ENCODE measurements at regions not wholly inside any gene's neighbourhood (a gene's known extent, or its start where the extent isn't known, plus 50 kb on each side); places are given as distances from the start of the nearest gene placed in this dataset.

DNA sequence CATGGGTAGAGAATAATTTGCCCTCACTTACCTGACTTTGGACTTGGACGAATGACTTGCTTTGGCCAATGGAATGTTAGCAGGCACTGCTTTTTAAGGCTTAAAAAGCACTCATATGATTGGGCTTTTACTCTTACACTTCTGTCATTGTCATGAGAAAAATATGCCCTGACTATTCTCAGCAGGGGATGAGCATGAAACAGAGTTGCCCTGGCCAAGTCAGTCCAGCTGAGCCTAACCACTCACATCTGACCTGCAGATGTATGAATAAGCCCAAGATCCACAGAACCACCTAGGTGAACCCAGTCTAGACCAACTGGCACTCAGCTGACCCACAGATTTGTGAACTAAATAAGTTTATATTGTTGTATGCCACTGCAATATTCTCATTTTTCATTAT lies 573.5 kb downstream of the TNS3 start:
- intact Hi-C loops (cut with DNase I): no loop called here
- DNase-seq: no peak

DNA sequence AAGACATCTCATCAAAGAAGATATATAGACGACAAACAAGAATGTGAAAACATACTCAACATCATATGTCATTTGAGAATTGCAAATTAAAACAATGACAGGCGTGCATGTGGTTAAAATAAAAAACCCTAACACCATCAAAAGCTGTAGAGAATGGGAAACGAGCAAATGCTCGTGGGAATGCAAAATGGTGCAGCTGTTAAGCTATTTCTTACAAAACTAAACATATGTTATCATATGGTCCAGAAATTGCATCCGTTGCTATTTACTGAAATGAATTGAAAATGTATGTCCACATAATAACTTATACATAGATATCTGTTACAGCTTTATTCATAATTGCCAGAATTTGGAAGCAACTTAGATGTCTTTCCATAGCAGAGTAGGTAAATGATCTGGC lies 574.4 kb downstream of the TNS3 start:
- DNase-seq: no peak
- intact Hi-C loops (cut with DNase I): no loop called here

DNA sequence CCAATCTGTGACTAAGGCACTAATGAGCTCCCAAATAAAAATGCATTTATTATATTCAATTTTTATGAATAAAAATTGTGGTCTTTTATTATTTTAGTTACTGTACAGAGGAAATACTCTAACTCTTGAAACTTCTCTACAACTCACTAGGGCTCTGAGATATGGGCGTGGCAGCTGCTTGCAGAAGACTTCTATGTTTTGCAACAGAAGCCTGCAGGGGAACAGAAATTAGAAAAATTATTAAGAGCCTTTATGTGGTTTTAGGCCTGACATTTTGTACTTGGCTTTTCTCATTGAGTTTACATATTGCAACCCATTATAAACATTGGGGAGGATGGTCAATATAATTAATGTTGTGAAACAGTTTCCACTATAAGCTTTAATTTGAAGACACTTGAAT lies 581.4 kb downstream of the TNS3 start:
- no peak for DNase-seq
- intact Hi-C loops (cut with DNase I): no loop called here

DNA sequence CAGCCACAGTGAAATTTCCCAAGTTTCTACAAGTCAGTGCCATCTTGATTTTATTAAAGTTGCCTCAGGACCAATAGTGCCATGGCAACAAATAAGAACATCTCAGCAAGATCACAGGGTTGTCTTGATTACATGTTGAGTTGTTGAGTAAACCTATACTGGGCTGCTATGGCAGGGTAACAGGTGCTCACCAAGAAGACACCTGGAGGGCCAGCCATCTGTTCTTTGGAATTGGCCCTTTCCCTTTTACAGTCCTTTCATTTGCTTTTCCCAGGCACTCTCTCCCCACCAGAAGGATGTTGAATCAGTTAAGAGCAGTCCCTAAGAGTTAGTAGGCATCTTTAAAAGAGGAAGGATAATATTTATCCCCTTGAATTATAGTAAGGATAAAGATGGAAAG lies 582.0 kb downstream of the TNS3 start:
- no peak for DNase-seq
- intact Hi-C loops (cut with DNase I): no loop called here

DNA sequence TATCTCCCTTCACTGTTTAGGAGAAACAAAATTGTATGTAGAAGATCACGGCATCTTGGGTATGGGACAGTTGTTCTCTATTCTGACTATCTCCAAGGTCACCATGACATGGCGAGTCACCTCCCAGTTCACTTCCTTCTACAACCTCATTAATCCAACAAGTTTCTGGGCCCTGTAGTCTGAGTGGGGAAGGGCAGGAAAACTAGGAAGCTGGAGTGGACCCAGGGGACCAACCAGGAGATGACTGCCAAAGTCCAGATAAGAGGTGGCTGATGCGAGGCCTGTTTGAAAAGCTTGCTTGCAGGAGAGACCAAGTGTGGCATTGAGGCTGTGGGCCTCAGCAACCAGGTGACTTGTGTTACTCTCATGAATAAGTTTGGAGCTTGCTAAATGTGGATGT lies 584.9 kb downstream of the TNS3 start:
- intact Hi-C loops (cut with DNase I): no loop called here
- no peak for DNase-seq

DNA sequence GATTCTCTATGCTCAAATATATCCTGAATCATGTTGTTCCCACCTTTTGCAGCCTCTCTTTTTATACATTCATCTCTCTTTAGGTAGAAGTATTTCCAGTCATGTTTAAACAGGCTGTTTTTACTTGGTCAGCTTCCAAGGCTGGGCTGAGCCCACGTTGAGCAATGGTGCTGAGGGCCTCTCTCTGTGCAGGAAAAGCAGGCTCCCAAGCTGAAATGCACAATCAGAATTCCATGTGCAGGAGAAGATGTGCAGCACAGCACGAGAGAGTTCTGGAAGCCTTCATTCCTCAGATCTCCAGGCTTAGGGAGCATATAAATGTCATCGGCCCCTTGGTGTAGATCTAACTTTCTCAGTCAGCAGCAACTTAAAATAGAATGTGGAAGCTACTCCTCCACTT lies 588.5 kb downstream of the TNS3 start:
- DNase-seq: no peak
- intact Hi-C loops (cut with DNase I): no loop called here

DNA sequence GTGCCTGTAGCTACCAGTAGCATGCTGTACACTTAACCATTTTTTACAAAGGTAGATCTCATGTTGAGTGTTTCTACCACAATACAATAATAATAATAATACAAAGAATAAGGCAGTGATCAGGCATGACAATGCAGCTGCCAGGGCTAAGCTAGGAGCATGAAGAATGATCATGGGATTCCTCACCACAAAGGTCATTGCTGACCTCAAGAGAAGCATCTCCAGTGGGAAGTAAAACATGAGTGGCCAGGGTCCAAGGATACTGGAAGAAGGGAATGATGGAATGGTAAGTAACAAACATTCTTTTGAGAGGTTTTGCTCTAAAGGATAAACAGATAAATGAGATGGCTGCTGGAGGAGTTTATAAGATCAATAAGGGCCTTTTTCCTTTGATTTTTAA lies 591.1 kb downstream of the TNS3 start:
- intact Hi-C loops (cut with DNase I): no loop called here

DNA sequence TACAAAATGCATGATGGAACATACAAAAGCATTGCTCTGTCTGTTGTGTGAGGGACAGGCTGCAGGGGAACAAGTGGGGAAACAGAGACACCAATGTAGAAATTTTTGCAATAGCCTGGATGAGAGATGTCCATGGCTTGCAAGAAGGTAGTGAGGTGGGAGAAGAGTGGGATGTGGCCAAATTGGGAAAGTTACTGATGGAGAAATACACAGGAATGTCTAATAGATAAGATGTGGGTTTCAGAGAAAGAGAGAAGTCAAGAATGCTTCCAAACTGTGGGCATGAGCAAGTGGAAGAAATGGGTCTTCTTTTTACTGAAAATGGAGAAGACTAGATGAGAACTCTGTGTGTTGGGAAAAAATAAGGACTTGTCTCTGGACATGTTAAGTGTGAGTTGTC lies 592.7 kb downstream of the TNS3 start:
- intact Hi-C loops (cut with DNase I): no loop called here
- DNase-seq: no peak

More for the DNA sequence above, 591.1 kb downstream of the TNS3 start:
- DNase-seq: no peak

DNA sequence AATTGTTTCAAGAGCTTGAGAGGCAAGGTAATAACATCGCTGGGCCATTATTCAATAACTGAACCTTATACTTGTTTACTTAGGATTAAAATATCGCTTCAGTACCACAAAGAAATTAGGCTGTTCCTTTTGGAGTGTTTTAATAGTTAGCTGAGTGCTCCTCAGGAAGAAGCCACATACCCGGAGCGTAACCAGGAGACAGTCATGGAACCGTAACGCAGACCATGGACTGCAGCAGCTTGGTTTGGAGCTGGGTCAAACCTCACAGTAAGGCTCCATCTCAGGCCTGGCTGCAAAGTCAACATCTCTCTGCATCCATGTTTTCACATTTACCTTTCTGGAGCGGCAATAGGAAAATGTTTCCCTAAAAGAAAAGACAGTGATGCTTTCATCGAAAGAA lies 599.0 kb downstream of the TNS3 start:
- intact Hi-C loops (cut with DNase I): no loop called here
- peak in 1 of 10 donors; percentile 49 for DNase-seq

DNA sequence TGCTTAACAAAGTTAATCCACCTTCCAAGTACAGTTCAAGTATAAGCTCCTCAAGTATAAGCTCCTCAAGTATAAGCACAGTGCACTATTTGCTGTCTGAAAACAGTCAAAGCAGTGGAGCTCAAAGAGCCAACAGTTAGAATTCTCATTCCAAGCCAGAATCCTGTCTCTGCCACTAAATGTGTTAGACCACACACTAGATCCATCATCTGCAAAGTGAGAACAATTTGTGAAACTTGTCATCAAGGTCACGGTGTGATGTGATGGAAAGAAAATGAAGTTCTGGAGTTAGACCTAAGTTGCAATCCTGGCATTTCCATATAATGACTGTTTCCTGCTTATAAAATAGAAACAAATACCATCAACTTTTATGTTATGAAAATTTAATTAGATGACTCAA lies 602.5 kb downstream of the TNS3 start:
- DNase-seq: no peak
- intact Hi-C loops (cut with DNase I): no loop called here

DNA sequence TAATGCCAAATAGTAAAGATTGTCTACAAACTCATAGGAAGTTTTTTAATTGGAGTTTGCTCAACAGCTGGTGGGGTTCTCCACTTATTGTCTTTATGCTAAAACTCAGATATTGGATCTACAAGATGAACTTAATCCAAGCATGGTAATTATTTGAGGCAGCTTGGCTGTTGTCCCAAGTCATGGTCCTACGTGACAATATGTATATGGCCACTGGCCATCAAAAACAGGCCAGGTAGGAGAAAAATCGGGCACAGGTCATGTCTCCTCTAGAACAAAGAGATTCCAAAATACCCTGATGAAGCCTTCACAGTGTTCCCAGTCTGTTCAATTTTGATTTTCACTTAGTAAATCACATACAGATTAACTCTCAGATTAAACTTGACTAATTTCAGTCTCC lies 606.4 kb downstream of the TNS3 start:
- intact Hi-C loops (cut with DNase I): no loop called here
- no peak for DNase-seq

DNA sequence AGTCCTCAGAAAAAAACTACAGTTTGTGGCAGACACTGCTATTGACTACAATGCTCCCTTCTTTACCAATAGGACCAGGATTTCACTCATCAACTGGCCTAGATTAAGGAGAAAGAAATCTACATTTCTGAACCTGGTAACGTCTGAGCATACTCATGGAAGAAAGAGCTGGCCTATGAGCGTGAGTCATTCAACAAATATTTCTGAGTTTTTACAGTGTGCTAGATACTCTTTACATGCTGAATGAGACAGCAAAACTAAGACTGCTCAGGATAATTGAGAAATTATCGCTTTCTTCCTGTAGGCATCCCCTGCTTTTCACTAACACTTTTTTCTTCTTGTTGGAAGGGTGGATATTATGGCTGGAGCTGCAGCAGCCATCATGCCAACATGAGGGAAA lies 609.7 kb downstream of the TNS3 start:
- intact Hi-C loops (cut with DNase I): no loop called here
- DNase-seq: no peak

DNA sequence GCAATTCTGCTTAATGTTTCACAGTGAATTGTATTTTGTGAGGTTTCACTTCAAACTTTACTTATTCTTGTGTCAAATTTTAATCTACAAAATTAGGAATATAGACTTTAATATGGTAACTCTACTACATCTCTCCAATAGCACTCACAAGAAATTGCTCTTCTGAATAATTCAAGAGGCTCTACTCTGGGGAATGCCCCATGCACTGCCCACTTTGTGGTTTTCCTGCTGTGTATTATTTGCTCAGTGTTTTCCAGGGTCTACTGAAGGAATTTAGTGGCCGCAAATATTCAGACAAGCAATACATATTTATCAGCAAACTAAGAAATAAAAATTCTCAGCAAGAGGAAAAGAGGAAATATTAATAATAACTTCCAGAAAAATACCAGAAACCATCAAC lies 611.4 kb downstream of the TNS3 start:
- intact Hi-C loops (cut with DNase I): no loop called here
- DNase-seq: no peak

DNA sequence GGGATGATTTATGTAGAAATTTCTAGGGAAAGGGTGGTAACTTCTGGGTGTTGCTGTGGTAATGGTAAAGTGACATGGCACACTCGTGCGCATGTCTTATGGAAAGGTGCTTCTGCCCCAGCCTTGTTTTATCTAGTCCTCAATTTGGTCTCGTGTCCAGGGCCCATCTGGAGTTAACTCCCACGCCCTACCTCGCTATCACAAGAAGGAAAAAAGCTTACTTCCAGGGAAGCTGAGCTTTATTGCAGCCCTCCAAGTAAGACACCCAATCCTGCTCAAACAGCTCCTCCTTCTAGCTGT lies 611.8 kb downstream of the TNS3 start:
- DNase-seq: peak in 2 of 10 donors; percentile 22 to 59
- intact Hi-C loops (cut with DNase I): no loop called here

DNA sequence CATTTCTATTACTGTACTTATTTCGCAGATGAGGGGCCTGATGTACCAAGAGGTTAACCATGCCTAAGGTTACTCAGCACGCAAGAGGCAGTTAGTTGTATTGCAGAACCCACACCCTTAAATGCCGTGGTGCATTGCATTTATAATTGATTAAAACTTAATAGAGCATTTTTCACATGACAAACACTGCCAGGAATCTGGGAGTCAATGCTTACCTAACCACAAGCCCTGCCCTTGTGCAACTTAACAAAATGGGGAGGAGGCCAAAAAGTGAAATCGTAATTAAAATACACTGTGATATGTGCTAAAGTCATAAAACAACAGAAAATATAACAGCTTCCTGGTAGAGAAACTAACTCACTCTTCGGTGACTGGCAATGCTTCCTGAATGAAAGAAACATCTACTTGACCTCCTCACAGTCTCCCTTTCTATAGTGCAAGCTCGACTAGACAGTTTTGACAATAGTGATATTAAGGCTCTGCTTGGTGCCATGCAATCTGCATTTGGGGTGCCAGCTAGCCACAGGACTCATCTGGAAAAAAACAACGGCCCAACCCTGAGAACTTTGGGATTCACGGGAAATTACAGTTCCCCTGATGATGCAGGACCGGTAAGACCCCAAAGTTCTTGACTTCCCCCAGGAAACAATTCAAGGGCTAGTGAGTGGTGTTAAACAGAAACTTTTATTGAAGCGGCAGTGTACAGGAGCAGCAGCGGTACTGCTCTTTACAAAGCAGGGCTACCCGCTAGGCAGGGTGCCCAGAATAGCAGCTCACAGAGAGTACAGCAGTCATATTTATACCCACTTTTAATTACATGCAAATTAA lies 612.4 kb downstream of the TNS3 start:
- intact Hi-C loops (cut with DNase I): no loop called here
- peak in 1 of 10 donors; percentile 9 for DNase-seq

DNA sequence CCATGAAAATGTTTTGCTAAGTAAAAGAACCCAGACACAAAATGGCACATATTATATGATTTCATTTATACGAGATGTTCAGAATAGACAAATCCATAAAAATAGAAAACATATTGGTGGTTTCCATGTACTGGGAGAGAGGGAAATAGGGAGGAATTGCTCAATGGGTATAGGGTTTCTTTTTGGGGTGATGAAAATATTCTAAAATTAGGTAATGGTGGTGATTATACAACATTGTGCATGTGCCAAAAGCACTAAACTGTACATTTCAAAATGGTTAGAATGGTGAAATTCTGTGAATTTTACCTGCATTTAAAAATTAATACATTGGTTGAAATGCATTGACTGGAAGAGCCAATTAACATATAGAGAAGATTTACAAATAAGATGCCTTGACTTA lies 613.9 kb downstream of the TNS3 start:
- intact Hi-C loops (cut with DNase I): no loop called here
- no peak for DNase-seq

DNA sequence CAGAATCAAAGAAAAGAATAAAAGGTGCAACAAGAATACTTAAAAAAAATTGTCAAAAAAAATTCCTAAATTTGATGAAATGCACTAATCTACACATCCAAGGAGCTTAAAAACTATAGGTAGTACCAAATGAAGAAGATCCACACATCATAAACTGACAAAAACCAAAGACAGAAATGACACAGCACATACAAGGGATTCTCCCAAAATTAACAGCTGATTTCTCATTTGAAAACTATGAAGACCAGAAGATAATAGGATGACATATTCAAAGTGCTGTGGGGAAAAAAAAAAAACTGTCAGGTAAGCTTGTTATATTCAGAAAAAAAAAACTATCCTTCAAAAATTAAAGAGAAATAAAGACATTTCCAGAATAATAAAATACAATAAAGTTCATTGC lies 618.2 kb downstream of the TNS3 start:
- intact Hi-C loops (cut with DNase I): no loop called here
- no peak for DNase-seq

DNA sequence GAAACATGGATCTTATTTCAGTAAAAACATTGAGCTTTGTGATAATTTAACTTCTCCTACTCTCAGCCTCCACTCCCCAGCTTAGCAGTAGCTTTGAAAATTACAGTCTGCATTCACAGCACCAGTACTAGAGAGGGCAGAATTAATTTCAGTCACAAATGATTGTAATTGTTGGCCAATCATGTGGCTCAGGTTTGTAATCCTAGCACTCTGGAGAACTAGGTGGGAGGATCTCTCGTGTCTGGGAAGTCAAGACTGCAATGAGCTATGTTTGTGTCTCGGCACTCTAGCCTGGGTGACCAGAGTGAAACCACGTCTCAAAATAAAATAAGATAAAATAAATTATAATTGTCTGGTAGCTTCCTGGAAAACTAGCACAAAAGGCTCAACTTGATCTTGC lies 620.9 kb downstream of the TNS3 start:
- DNase-seq: no peak
- intact Hi-C loops (cut with DNase I): no loop called here

DNA sequence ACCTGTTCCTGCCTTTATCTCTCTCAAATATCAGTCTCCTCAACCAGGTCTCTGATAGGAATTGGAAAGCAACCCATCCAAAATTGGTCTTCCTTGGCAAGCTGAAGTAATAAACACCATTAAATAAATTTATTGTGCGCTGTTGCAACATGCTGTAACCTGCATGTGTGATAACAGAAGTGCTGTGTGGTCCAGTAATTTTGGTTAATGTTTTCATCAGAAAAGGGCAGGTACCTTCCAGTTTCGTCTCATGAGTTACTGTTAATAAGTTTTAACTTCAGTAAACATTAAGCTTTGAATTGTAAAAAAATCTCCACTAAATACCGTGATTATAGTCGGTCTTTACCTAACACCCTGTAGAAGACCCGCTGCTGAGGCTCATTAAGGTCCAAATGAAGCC lies 624.7 kb downstream of the TNS3 start:
- no peak for DNase-seq
- intact Hi-C loops (cut with DNase I): no loop called here

DNA sequence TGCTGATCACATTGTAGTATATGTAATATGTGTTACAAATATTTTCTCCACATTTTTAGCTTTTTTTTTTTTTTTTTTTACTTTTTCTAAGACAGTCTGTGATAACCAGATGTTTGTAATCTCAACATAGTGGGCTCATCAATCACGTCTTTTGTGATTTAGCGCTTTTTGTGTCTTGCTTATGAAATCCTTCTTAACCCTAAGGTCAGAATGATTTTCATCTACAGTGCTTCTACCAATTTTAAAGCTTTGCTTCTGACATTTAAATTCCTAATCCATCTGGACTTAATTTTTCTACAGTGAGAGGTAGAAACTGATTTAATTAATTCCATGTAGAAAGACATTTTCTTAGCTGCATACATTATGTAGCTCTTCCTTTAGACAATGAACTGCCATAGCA lies 626.4 kb downstream of the TNS3 start:
- intact Hi-C loops (cut with DNase I): no loop called here

DNA sequence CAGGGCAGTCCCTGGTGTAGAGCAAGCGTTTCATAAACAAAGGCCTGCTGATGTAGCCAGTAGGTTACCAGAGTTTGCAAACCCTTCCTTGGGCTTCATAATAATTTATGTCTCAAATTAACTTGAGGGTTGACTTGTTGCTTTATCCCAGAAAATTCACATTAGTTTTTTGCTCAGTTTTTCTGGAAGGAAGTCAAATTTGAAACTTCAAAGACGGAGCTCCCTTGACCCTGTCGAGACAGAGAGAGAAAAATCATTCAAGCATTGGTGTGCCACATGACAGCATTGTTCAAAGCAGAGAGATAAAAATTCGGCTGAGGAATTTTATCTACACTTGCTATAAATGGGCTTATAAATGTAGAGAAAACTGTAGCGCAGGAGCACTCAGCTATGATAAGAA lies 627.7 kb downstream of the TNS3 start:
- no peak for DNase-seq
- intact Hi-C loops (cut with DNase I): no loop called here

More for the DNA sequence above, 626.4 kb downstream of the TNS3 start:
- no peak for DNase-seq

DNA sequence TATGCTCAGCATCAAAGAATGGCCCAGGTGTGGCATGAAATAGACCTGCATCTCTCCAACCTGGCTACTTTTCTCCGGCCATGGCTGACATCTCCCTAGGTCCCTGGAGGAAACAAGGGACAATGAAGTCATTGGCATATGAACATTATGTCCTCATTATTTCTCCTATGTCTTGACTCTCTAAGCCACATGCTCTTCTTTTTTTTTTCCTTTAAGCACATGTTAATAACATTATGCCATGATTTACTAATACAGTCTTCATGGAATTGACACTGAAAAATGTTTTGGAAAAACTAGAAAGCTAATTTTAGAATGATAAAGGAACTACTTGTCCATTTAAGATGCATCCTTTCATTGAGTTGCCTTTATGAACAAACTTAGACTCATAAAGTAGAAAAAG lies 628.9 kb downstream of the TNS3 start:
- DNase-seq: no peak
- intact Hi-C loops (cut with DNase I): no loop called here

DNA sequence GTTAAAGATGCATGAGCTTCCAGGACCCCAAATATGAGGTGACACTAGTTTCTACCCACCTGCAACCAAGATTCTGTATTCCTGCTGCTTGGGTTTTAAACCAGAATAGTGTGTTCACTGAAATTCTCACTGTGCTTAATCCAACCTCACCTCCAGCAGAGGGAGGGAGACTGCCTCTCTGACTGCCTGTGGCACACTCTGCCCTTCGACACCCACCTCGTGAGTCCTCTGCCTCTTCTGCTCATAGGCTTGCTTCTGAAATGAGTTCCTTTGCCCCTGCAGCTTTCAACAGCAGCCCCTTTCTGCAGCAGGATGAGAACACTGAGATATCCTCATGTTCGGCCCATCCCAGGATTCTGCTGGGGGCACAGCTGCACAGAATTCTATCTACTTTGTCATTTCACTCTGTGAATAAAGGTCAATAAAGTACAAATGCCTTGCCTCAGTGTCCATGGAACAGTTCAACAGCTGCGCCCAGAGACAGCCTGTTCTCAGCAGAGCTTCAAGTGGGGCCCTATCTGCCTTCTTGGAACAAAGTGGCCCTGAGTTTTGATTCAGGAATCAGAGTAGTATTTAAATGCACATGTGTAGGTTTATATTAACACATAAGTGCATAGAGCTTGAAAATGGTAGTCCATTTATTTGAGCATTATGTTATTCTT lies 632.5 kb downstream of the TNS3 start:
- no peak for DNase-seq
- intact Hi-C loops (cut with DNase I): no loop called here
